Small intestine (tissue), 7 donors: ENCODE measurements at regions not wholly inside any gene's neighbourhood (a gene's known extent, or its start where the extent isn't known, plus 50 kb on each side); places are given as distances from the start of the nearest gene placed in this dataset.
A peak's percentile ranks its signal among the peaks of the same experiment; 100 is the strongest.

Source experiments
- DNase-seq, 2 donors: peaks; one replicate each; pipeline versions ENCODE4 v3.0.0 to v3.0.0-alpha.2; 2013
- FAIRE-seq: peaks from 2 replicates; lab custom pipeline; 2012; peaks lifted over from hg19 to GRCh38; lab: Jason Lieb, UNC
- H3K27ac ChIP-seq, 3 donors: one replicate each; pipeline ENCODE4 v1.5.1; 2013; ENCODE audit warnings: low read length in 2 of 3, mild to moderate bottlenecking in 2 of 3, control low read depth in 1 of 3, inconsistent platforms in 1 of 3, low read depth in 1 of 3, moderate library complexity in 1 of 3
- H3K27me3 ChIP-seq, 3 donors: one replicate each; pipeline ENCODE4 v1.6.1; 2013; ENCODE audit warnings: low read length in 3 of 3, inconsistent platforms in 1 of 3; ENCODE audit not compliant: control insufficient read depth in 3 of 3, insufficient read depth in 3 of 3
- H3K36me3 ChIP-seq, 3 donors: one replicate each; pipeline ENCODE4 v1.6.1; 2013; ENCODE audit warnings: low read length in 3 of 3, inconsistent platforms in 1 of 3, low read depth in 1 of 3, mild to moderate bottlenecking in 1 of 3, moderate library complexity in 1 of 3; ENCODE audit not compliant: control insufficient read depth in 3 of 3, insufficient read depth in 2 of 3
- H3K4me1 ChIP-seq, 3 donors: one replicate each; pipeline ENCODE4 v1.6.1; 2013; ENCODE audit warnings: low read length in 2 of 3, inconsistent platforms in 1 of 3, low read depth in 1 of 3, mild to moderate bottlenecking in 1 of 3, moderate library complexity in 1 of 3; ENCODE audit not compliant: control insufficient read depth in 3 of 3, insufficient read depth in 2 of 3
- H3K4me3 ChIP-seq, 3 donors: one replicate each; pipeline ENCODE4 v1.5.1; 2013; ENCODE audit warnings: low read length in 3 of 3, control low read depth in 1 of 3, inconsistent platforms in 1 of 3, low read depth in 1 of 3, mild to moderate bottlenecking in 1 of 3, moderate library complexity in 1 of 3
- H3K9me3 ChIP-seq, 2 donors: one replicate each; pipeline ENCODE4 v1.6.1; 2013; ENCODE audit warnings: low read depth in 1 of 2, low read length in 1 of 2; ENCODE audit not compliant: control insufficient read depth in 2 of 2, insufficient read depth in 1 of 2
- WGBS, 3 donors: extraction: QIAGEN DNeasy Blood & Tissue Kit; methylation state at CpG; one replicate each; pipeline ENCODE4 v1.1.7; 2013; 5-methylcytosine and 5-hydroxymethylcytosine counted together
- donor health status: healthy with polysubstance abuse.
- donor health status: control.
- donor health status: control.
- donor health status: Bipolar disorder and iron deficiency.
- donor health status: healthy.

DNA sequence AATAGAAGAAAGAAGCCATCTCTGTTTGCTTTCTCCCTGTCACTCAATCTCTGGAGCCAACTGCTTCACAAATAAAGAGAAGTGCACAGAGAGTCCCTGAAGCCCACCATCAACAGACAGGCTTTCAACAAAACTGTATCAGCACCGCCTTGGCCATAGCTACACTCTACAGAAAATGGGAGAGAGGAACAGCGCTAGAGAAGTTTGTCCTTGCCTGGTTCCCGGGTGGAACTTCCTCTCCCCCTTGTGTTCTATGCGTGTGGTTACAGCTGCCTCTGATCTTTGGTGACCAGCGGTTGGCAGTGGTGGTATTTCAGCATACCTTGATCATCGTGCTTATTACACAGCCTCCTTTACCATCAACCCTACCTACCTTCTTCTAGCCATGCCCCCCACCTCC lies 91.4 kb upstream of the CCL2 start:
- peaks cover 0 to 11% (median 5%) of the 10 kb centered on the region in 3 donors for H3K27me3 ChIP-seq
- DNase-seq (peak in 1 of 2 donors; percentile 15), FAIRE-seq (no peak)
- no peaks in the 10 kb centered on the region for H3K4me1 ChIP-seq
- H3K36me3 ChIP-seq, result no peaks in the 10 kb centered on the region
- WGBS, 3 donors, result 11 to 12% (median 12%) methylated on average over 6 of the region's 6 CpGs
- no peaks in the 10 kb centered on the region for H3K9me3 ChIP-seq
- H3K27ac ChIP-seq, result no peak overlapping the region
- H3K4me3 ChIP-seq, result no peak overlapping the region

- DNase-seq (no peak), FAIRE-seq (no peak)
- Histone ChIP-seq H3K4me1 (no peaks in the 10 kb centered on the region), H3K27ac (no peak overlapping the region), H3K9me3 (no peaks in the 10 kb centered on the region), H3K36me3 (no peaks in the 10 kb centered on the region), H3K4me3 (no peak overlapping the region), H3K27me3 (peaks cover 0 to 6% (median 0%) of the 10 kb centered on the region in 3 donors)
- WGBS, 3 donors, result 53 to 72% (median 55%) methylated on average over 4 of the region's 4 CpGs
Measured at GRCh38 chr17:34164837-34165236, 90.2 kb upstream of the CCL2 start.

DNA sequence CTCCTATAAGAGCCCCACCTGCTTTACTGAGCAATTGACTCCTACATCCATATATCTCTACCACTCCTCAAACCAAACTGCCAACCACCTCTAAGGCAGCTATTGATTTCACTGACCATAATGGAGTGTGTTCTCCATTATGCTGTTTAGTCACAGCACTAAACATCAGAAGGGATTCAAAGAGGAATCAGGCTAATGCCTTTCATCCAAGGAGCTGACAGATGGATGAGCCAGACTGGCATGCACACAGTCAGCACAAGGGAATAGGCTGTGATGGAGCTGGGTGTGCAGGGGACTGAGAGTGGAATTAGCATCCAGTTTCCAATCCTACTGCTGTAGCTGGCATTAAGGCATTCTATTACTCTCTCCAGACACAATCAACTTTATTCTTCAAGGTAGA lies 88.7 kb upstream of the CCL2 start:
- H3K36me3 ChIP-seq, result no peaks in the 10 kb centered on the region
- H3K27ac ChIP-seq, result no peak overlapping the region
- no peak overlapping the region for H3K4me3 ChIP-seq
- DNase-seq (no peak), FAIRE-seq (no peak)
- peaks cover 0 to 1% of the 10 kb centered on the region in 2 donors for H3K9me3 ChIP-seq
- peaks cover 0 to 6% (median 0%) of the 10 kb centered on the region in 3 donors for H3K27me3 ChIP-seq
- no peaks in the 10 kb centered on the region for H3K4me1 ChIP-seq

DNA sequence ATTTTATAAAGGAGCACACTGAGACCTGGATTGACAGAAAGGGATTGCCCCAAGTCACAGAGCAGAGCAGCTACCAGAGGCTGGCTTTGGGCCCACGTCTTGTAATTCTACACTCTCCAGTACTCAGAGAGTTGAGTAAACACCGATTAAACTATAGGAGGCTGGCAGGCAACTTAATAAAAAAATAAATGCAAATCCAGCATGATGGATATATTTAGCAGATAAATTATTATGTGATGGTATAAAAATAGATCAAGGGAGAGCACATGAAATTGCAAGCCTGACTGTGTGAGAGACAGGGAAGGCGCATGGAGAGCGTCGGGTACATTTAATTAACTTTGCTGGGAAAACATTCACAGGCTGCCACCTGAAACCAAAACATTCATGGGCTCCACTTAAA lies 87.7 kb upstream of the CCL2 start:
- Histone ChIP-seq H3K4me3 (no peak overlapping the region), H3K27ac (no peak overlapping the region), H3K27me3 (peaks cover 0 to 6% (median 0%) of the 10 kb centered on the region in 3 donors), H3K9me3 (peaks cover 0 to 9% of the 10 kb centered on the region in 2 donors), H3K4me1 (no peaks in the 10 kb centered on the region), H3K36me3 (no peaks in the 10 kb centered on the region)
- FAIRE-seq (no peak), DNase-seq (no peak)
- 51 to 63% (median 59%) methylated on average over 5 of the region's 5 CpGs for WGBS, 3 donors

DNA sequence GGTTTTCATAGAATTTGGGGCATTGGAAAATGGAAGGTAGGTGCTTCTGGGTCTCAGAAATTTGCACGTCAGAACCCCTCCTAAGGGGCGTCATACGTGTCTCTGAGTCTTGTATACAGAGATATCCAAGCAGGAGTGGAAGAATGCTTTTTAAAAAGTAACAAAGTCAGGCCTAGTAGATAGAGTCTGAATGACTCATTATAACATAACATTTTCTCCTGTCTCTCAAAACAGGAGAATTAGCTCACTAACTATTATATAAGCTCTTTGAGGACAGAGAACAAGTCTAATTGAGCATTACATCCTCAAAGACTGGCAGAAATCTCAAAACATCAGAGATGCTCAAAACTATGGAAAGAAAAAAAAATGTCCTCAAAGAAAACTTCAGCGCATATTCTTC lies 86.1 kb upstream of the CCL2 start:
- 82 to 85% (median 83%) methylated on average over 4 of the region's 4 CpGs for WGBS, 3 donors
- peaks cover 0 to 10% of the 10 kb centered on the region in 2 donors for H3K9me3 ChIP-seq
- no peak overlapping the region for H3K4me3 ChIP-seq
- H3K27ac ChIP-seq, result no peak overlapping the region
- H3K4me1 ChIP-seq, result no peaks in the 10 kb centered on the region
- FAIRE-seq (no peak), DNase-seq (no peak)
- no peaks in the 10 kb centered on the region for H3K36me3 ChIP-seq
- peaks cover 0 to 2% (median 0%) of the 10 kb centered on the region in 3 donors for H3K27me3 ChIP-seq

- peaks cover 0 to 2% (median 0%) of the 10 kb centered on the region in 3 donors for H3K27me3 ChIP-seq
- DNase-seq (no peak), FAIRE-seq (no peak)
- H3K9me3 ChIP-seq, result peaks cover 0 to 10% of the 10 kb centered on the region in 2 donors
- no peak overlapping the region for H3K27ac ChIP-seq
- H3K36me3 ChIP-seq, result no peaks in the 10 kb centered on the region
- no peaks in the 10 kb centered on the region for H3K4me1 ChIP-seq
- no peak overlapping the region for H3K4me3 ChIP-seq
Measured at GRCh38 chr17:34169496-34169895, 85.6 kb upstream of the CCL2 start.

DNA sequence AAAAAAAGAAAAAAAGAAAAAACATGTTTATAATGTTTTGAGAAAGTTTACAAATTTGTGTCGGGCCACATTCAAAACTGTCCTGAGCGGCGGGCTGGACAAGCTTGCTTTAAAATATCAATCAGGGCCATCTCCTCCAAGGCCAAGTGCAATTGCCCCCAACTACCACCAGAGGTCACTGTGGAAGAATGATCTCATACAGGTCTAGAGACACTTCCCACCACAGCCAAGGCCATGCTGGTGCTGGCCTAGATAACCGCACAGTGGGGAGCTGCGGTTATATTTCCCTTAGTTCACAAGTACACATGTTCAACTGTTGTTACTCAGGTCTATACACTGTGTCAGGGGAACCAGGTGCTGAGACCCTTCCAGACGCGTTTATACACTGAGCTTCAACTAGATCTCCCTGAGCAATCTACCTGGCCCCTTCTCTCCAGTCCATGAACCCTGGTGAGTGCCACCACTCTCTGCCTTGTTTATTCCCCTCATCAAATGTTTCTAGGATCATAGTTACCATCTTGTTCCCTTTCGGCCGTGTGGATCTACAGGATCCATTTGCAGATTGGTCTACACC lies 83.8 kb upstream of the CCL2 start:
- no peaks in the 10 kb centered on the region for H3K27me3 ChIP-seq
- H3K4me1 ChIP-seq, result no peaks in the 10 kb centered on the region
- WGBS, 3 donors, result 50 to 63% (median 58%) methylated on average over 9 of the region's 9 CpGs
- no peaks in the 10 kb centered on the region for H3K36me3 ChIP-seq
- FAIRE-seq (no peak), DNase-seq (peak; percentile 54 to 56)
- no peak overlapping the region for H3K4me3 ChIP-seq
- no peak overlapping the region for H3K27ac ChIP-seq
- H3K9me3 ChIP-seq, result peaks cover 0 to 10% of the 10 kb centered on the region in 2 donors

- H3K27me3 ChIP-seq, result no peaks in the 10 kb centered on the region
- no peak overlapping the region for H3K27ac ChIP-seq
- FAIRE-seq (no peak), DNase-seq (no peak)
- no peak overlapping the region for H3K4me3 ChIP-seq
- H3K4me1 ChIP-seq, result peaks cover 0 to 4% (median 0%) of the 10 kb centered on the region in 3 donors
- H3K9me3 ChIP-seq, result peaks cover 0 to 10% of the 10 kb centered on the region in 2 donors
- H3K36me3 ChIP-seq, result no peaks in the 10 kb centered on the region
Measured at GRCh38 chr17:34172390-34172918, 82.6 kb upstream of the CCL2 start.

GRCh38 chr17:34173241-34173640 lies 81.8 kb upstream of the CCL2 start:
- H3K27ac ChIP-seq, result no peak overlapping the region
- peaks cover 0 to 10% of the 10 kb centered on the region in 2 donors for H3K9me3 ChIP-seq
- no peaks in the 10 kb centered on the region for H3K36me3 ChIP-seq
- WGBS, 3 donors, result 56 to 64% (median 62%) methylated on average over 4 of the region's 4 CpGs
- no peak overlapping the region for H3K4me3 ChIP-seq
- DNase-seq, result no peak
- H3K4me1 ChIP-seq, result peaks cover 0 to 4% (median 0%) of the 10 kb centered on the region in 3 donors
- no peak for FAIRE-seq
- H3K27me3 ChIP-seq, result no peaks in the 10 kb centered on the region
